DOHH2 (cell line): ENCODE measurements at regions not wholly inside any gene's neighbourhood (a gene's known extent, or its start where the extent isn't known, plus 50 kb on each side); places are given as distances from the start of the nearest gene placed in this dataset.

ENCODE experiments used
- H3F3A ChIP-seq: fragments of 200-600 bp; sonication (generic), shearing (Covaris generic); 2 replicates; pipeline ENCODE4 v1.6.0; 2016; ENCODE audit warnings: antibody characterized with exemption, mild to moderate bottlenecking; ENCODE audit not compliant: control insufficient read depth, insufficient read depth
- H3K27ac ChIP-seq: fragments of 200-600 bp; sonication (generic); 2 replicates; pipeline ENCODE4 v1.5.1; 2014; ENCODE audit warnings: low read depth, mild to moderate bottlenecking, low read length, moderate library complexity
- H3K27me3 ChIP-seq: fragments of 200-600 bp; sonication (generic); 2 replicates; pipeline ENCODE4 v1.6.1; 2014; ENCODE audit warnings: mild to moderate bottlenecking, low read length, mixed read lengths; ENCODE audit not compliant: control insufficient read depth
- H3K36me3 ChIP-seq: fragments of 200-600 bp; sonication (generic); 2 replicates; pipeline ENCODE4 v1.6.1; 2014; ENCODE audit warnings: mild to moderate bottlenecking, low read length, moderate library complexity, mixed read lengths; ENCODE audit not compliant: control insufficient read depth
- H3K4me1 ChIP-seq: fragments of 200-600 bp; sonication (generic); 2 replicates; pipeline ENCODE4 v1.6.1; 2014; ENCODE audit warnings: mild to moderate bottlenecking, low read length, mixed read lengths; ENCODE audit not compliant: control insufficient read depth
- H3K4me2 ChIP-seq: fragments of 200-600 bp; sonication (generic); 2 replicates; pipeline ENCODE4 v1.6.0; 2014; ENCODE audit warnings: mild to moderate bottlenecking, low read length, moderate library complexity
- H3K4me3 ChIP-seq: fragments of 200-600 bp; sonication (generic); 2 replicates; pipeline ENCODE4 v1.5.1; 2014; ENCODE audit warnings: mild to moderate bottlenecking, low read length, mixed read lengths
- H3K79me2 ChIP-seq: fragments of 200-600 bp; sonication (generic); 2 replicates; pipeline ENCODE4 v1.6.1; 2014; ENCODE audit warnings: mild to moderate bottlenecking, low read length, mixed read lengths; ENCODE audit not compliant: control insufficient read depth
- H3K9me2 ChIP-seq: fragments of 200-600 bp; sonication (generic); replicated peaks from 2 replicates; pipeline ENCODE4 v1.6.1; 2014; ENCODE audit warnings: mild to moderate bottlenecking, low read length, mixed read lengths; ENCODE audit not compliant: control insufficient read depth
- H3K9me3 ChIP-seq: fragments of 200-600 bp; sonication (generic); 2 replicates; pipeline ENCODE4 v1.6.1; 2014; ENCODE audit warnings: antibody characterized with exemption, low read length, mixed read lengths; ENCODE audit not compliant: control insufficient read depth, insufficient read depth
- H4K20me1 ChIP-seq: fragments of 200-600 bp; sonication (generic); 2 replicates; pipeline ENCODE4 v1.6.0; 2014; ENCODE audit warnings: low read depth, mild to moderate bottlenecking, antibody characterized with exemption, low read length, moderate library complexity; ENCODE audit not compliant: control insufficient read depth, insufficient read depth
- EZH2phosphoT487 ChIP-seq: fragments of 200-600 bp; sonication (generic); IDR thresholded peaks from 2 replicates; pipeline ENCODE4 v1.6.1; 2017; ENCODE audit warnings: borderline replicate concordance, mild to moderate bottlenecking, antibody characterized with exemption, low read length, moderate library complexity, mixed read lengths
- TF ChIP-seq, protein P1 (sequence below): fragments of 200-600 bp; sonication (generic); IDR thresholded peaks from one replicate; pipeline ENCODE4 v1.5.1; 2014; ENCODE audit warnings: antibody characterized with exemption, mild to moderate bottlenecking, low read depth, low read length; ENCODE audit not compliant: poor library complexity, severe bottlenecking

DNA sequence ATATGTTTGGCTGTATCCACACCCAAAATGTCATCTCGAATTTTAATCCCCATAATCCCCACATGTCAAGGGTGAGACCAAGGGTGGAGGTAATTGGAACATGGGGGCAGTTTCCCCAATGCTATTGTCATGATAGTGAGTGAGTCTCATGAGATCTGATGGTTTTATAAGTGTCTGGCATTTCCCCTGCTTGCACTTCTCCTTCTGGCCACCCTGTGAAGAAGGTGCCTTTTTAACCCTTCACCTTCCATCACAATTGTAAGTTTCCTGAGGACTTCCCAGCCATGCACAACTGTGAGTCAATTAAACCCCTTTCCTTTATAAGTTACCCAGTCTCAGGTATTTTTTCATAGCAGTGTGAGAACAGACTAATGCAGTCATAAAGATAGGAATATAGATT lies 216.7 kb upstream of the SSTR1 start:
- Histone ChIP-seq H3K9me2 (no peaks in the 10 kb centered on the region), H3K36me3 (no peaks in the 10 kb centered on the region), H3F3A (no peaks in the 10 kb centered on the region), H3K27me3 (no peaks in the 10 kb centered on the region), H3K9me3 (0 out of 2 replicates have a peak, but pooled peaks cover 3% of the 10 kb centered on the region), H3K4me1 (peaks cover 4% of the 10 kb centered on the region), H3K4me2 (no peak overlapping the region), H3K79me2 (no peaks in the 10 kb centered on the region), H3K27ac (no peak overlapping the region), H4K20me1 (no peaks in the 10 kb centered on the region), H3K4me3 (no peak overlapping the region)
- TF ChIP-seq EZH2phosphoT487, result no peak
- TF ChIP-seq, protein P1, sequence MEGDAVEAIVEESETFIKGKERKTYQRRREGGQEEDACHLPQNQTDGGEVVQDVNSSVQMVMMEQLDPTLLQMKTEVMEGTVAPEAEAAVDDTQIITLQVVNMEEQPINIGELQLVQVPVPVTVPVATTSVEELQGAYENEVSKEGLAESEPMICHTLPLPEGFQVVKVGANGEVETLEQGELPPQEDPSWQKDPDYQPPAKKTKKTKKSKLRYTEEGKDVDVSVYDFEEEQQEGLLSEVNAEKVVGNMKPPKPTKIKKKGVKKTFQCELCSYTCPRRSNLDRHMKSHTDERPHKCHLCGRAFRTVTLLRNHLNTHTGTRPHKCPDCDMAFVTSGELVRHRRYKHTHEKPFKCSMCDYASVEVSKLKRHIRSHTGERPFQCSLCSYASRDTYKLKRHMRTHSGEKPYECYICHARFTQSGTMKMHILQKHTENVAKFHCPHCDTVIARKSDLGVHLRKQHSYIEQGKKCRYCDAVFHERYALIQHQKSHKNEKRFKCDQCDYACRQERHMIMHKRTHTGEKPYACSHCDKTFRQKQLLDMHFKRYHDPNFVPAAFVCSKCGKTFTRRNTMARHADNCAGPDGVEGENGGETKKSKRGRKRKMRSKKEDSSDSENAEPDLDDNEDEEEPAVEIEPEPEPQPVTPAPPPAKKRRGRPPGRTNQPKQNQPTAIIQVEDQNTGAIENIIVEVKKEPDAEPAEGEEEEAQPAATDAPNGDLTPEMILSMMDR, result no peak

DNA sequence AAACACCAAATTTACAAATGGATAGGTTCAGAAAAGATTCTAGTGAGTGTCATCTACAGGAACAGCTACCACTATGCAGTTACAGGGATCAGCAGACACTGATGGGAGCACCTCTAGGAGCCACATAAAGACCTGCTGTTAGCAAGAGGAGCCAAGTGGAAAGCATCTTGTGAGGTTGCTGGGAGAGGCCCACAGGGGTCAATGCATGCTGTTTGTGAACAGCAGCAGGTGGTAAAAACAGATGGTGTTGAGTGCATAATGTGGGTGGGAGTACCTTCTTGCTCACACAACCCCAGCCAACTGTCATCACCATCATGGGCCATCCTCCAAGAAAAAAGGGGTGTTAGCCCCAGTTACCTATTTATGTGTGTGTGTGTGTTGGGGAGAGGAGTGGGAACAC lies 215.2 kb upstream of the SSTR1 start:
- H3K27ac ChIP-seq, result no peak overlapping the region
- no peak overlapping the region for H3K4me3 ChIP-seq
- 0 out of 2 replicates have a peak, but pooled peaks cover 3% of the 10 kb centered on the region for H3K9me3 ChIP-seq
- H3K27me3 ChIP-seq, result no peaks in the 10 kb centered on the region
- TF ChIP-seq EZH2phosphoT487, result no peak
- TF ChIP-seq, protein P1, result no peak
- H3K36me3 ChIP-seq, result no peaks in the 10 kb centered on the region
- H3K4me2 ChIP-seq, result no peak overlapping the region
- no peaks in the 10 kb centered on the region for H3K4me1 ChIP-seq
- H3K79me2 ChIP-seq, result no peaks in the 10 kb centered on the region
- H3K9me2 ChIP-seq, result no peaks in the 10 kb centered on the region
- H3F3A ChIP-seq, result no peaks in the 10 kb centered on the region
- no peaks in the 10 kb centered on the region for H4K20me1 ChIP-seq

DNA sequence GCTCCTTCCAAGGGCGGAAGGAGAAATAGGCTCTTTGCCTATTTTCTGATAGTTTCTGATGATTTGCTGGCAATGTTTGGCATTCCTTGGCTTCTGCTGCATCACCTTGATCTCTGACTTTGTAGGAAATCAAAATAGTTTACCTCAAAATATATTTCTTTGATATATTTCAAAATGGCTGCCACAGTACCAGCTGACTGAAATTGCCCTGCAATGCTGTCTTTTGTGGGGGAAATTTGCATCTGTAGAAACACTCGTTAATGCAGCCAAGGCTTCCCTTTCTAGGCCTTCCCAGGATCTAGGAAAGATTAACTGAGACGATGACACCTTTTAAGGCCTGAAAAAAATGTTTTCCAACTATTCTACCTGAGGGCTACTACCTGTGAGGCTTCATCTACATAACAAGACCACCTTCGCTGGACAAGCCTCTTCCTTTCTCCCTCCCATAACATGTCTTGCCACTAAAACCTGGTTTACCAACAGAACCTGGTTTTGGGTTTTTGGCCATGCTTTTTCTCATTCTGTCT lies 212.8 kb upstream of the SSTR1 start:
- Histone ChIP-seq H3K9me3 (no peaks in the 10 kb centered on the region), H3K4me2 (no peak overlapping the region), H3K36me3 (no peaks in the 10 kb centered on the region), H3K27me3 (no peaks in the 10 kb centered on the region), H3K27ac (no peak overlapping the region), H4K20me1 (no peaks in the 10 kb centered on the region), H3F3A (no peaks in the 10 kb centered on the region), H3K9me2 (no peaks in the 10 kb centered on the region), H3K4me1 (no peaks in the 10 kb centered on the region), H3K4me3 (no peak overlapping the region), H3K79me2 (no peaks in the 10 kb centered on the region)
- TF ChIP-seq, protein P1, result no peak
- no peak for TF ChIP-seq EZH2phosphoT487
